GM10248 (cell line): ENCODE measurements at regions not wholly inside any gene's neighbourhood (a gene's known extent, or its start where the extent isn't known, plus 50 kb on each side); places are given as distances from the start of the nearest gene placed in this dataset.

ENCODE experiments used
- CTCF ChIA-PET: fragments of 300-600 bp; sonication (Branson Sonifier 250); formaldehyde crosslinking; extraction: SDS; loops from one replicate; lab custom pipeline; 2021; ENCODE audit warnings: antibody characterized with exemption; lab: Yijun Ruan, JAX
- POLR2A ChIA-PET: fragments of 350-650 bp; sonication (Branson Sonifier 250); formaldehyde crosslinking; extraction: SDS; loops from one replicate; lab custom pipeline; 2020; ENCODE audit warnings: antibody characterized with exemption; lab: Yijun Ruan, JAX
- DNase-seq: peaks from one replicate; pipeline ENCODE4 v3.0.0; 2012; ENCODE audit errors: extremely low spot score
- CTCF ChIP-seq: IDR thresholded peaks from 2 replicates; pipeline ENCODE4 v1.5.1; 2012; ENCODE audit warnings: mild to moderate bottlenecking, low read depth; ENCODE audit errors: extremely low read depth, missing control alignments, control extremely low read depth

DNA sequence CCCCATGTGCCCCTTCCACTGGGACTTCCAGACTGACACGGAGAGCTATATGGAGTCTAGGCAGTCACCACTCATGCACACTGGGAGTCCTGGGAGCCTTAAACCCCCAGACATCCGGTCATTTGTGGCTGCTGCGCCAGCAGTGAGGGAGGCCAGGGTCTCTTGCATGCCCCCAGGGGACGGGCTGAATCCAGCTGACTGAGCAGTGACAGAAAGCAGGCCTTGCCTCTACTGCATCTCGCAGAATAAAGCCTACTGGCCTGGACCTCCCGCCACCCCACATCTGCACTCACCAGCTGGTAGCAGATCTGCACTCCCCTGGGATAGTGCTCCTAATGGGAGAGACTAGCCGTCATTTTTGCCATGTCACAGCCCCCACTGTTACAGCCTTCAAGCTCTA lies 1234.2 kb downstream of the FAM133A start:
- TF ChIP-seq CTCF = no peak
- ChIA-PET POLR2A (no interaction called here), CTCF (no interaction called here)
- no peak for DNase-seq

GRCh38 chrX:94908648-94909047 lies 1234.6 kb downstream of the FAM133A start:
- no peak for DNase-seq
- TF ChIP-seq CTCF = no peak
- ChIA-PET CTCF (no interaction called here), POLR2A (no interaction called here)

- CTCF ChIA-PET = no interaction called here
- no peak for DNase-seq
- POLR2A ChIA-PET = no interaction called here
- TF ChIP-seq CTCF = no peak
These were observed 1240.2 kb downstream of the FAM133A start for GRCh38 chrX:94914235-94914634.

DNA sequence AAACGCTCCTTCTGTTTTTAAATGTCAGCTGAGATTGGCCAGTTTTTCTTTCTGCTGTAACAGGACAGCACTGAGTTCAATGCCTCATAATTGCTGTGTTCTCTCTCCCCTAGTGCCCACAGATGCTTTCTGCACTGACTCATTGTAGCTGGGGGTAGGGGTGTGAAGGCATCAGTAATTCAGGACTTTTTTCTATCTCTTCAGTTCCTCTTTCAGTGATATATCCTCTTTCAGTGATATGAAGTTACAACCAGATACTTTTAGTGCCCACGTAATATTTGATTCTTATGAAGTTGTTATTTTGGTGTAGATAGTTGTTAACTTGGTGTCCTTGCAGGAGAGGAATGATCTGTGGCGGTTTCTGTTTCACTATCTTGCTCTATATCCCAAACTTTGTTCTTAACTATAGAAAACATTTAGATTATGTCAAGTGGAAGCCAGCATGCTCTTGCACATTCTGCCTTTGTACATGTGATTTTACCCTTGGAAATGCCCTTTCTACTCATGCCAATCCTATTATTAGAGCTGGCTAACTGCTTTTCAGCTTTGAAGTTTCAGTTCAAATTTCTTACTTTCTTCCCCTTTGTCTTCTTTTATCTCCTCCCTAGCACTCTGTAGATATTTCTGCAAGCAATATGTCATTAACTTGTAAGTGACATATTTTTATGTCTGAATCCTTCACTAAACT lies 1258.4 kb downstream of the FAM133A start:
- no peak for DNase-seq
- ChIA-PET CTCF (no interaction called here), POLR2A (no interaction called here)
- TF ChIP-seq CTCF = no peak

- POLR2A ChIA-PET = no interaction called here
These were observed 1262.7 kb downstream of the FAM133A start for GRCh38 chrX:94936722-94937121.

DNA sequence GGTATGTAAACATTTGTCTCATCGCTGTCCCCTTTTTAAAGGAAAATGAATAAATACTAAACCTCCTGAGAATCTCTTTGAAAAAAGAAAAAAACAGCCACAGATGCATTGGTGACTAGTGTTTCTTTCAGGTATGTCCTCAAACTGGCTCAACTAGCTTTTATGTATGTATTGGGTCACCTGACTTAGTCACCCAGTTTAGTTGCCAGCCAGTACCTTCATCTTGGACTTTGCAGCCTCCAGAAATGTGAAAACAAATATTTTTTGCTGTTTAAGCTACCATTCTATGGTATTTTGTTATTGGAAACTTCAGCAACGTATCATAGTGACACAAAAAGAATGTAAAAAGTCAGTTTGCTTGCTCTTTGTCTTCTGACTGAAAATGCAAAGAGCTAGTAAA lies 1263.5 kb downstream of the FAM133A start:
- DNase-seq = no peak
- ChIA-PET POLR2A (no interaction called here), CTCF (no interaction called here)
- no peak for TF ChIP-seq CTCF

More at GRCh38 chrX:94936722-94937121, 1262.7 kb downstream of the FAM133A start:
- CTCF ChIA-PET = no interaction called here
- TF ChIP-seq CTCF = no peak
- no peak for DNase-seq
